K562 (cell line): ENCODE measurements at regions not wholly inside any gene's neighbourhood (a gene's known extent, or its start where the extent isn't known, plus 50 kb on each side); places are given as distances from the start of the nearest gene placed in this dataset.
A peak's percentile ranks its signal among the peaks of the same experiment; 100 is the strongest.
"Not testable (repeated sequence)": the region's sequence is repeated elsewhere in the genome, so short reads cannot be mapped to it uniquely, and the experiment has no call there.

Experiments used
- ATAC-seq: fragments of 200-7000 bp; cut with Tn5 transposase; 3 replicates; pipeline ENCODE4 v1.9.1; 2020; ENCODE audit warnings: moderate library complexity
- BruUV-seq: library from RNA; stranded (reverse); fragments of 400-500 nt; replicated peaks from 2 replicates; lab custom pipeline; 2021; lab: Mats Ljungman, UMichigan
- CTCF ChIA-PET: fragments of 300-600 bp; formaldehyde crosslinking; extraction: SDS; loops from one replicate; lab custom pipeline; 2021; ENCODE audit warnings: low intra/inter-chr PET ratio; lab: Yijun Ruan, JAX
- POLR2A ChIA-PET: fragments of 300-600, 350-650 bp; sonication (Branson Sonifier 250); formaldehyde crosslinking; extraction: SDS; loops from one replicate; lab custom pipeline; 2021; ENCODE audit warnings: antibody characterized with exemption, inconsistent platforms; lab: Yijun Ruan, JAX
- DNase-seq, 4 experiments: peaks; one replicate each; pipeline versions ENCODE4 v3.0.0 to v3.0.0-alpha.2; 2011 to 2018; ENCODE audit warnings: low spot score in 3 of 4, mixed read lengths in 3 of 4; ENCODE audit errors: extremely low read depth in 1 of 4
- FAIRE-seq: peaks from 2 replicates; lab custom pipeline; 2011; peaks lifted over from hg19 to GRCh38; lab: Jason Lieb, UNC
- H2AFZ ChIP-seq: 2 replicates; pipeline ENCODE4 v1.6.0; 2011; ENCODE audit warnings: low read depth, low read length, control low read depth, inconsistent platforms
- H3K27ac ChIP-seq: fragments of 200-600 bp; 3 replicates; pipeline ENCODE4 v1.8.0; 2011; ENCODE audit warnings: low read depth, mild to moderate bottlenecking, control low read depth, inconsistent platforms, low read length, moderate library complexity, mixed read lengths; ENCODE audit errors: extremely low read depth
- H3K27me3 ChIP-seq, 2 experiments: fragments of 300-600 bp in 1 of 2; 2 replicates in 1 of 2; 3 replicates in 1 of 2; pipeline versions ENCODE4 v1.6.0 to v1.8.0; 2011; ENCODE audit warnings: inconsistent platforms in 2 of 2, low read length in 2 of 2, mild to moderate bottlenecking in 1 of 2, mixed read lengths in 1 of 2, moderate library complexity in 1 of 2; ENCODE audit not compliant: control insufficient read depth in 2 of 2, insufficient read depth in 2 of 2
- H3K36me3 ChIP-seq: fragments of 300-600 bp; 3 replicates; pipeline ENCODE4 v1.8.0; 2011; ENCODE audit warnings: mild to moderate bottlenecking, low read length, inconsistent platforms; ENCODE audit not compliant: control insufficient read depth, insufficient read depth
- H3K4me1 ChIP-seq, 2 experiments: fragments of 200-600 bp in 1 of 2; replicated peaks in 1 of 2; 2 replicates in 1 of 2; 3 replicates in 1 of 2; pipeline versions ENCODE4 v1.5.1 to v1.8.0; 2011; ENCODE audit warnings: inconsistent platforms in 2 of 2, low read length in 2 of 2, mild to moderate bottlenecking in 1 of 2, mixed read lengths in 1 of 2, moderate library complexity in 1 of 2; ENCODE audit not compliant: control insufficient read depth in 2 of 2, insufficient read depth in 2 of 2
- H3K4me2 ChIP-seq: 2 replicates; pipeline ENCODE4 v1.6.1; 2011; ENCODE audit warnings: low read length, control low read depth, inconsistent platforms, mixed read lengths; ENCODE audit not compliant: insufficient read depth
- H3K4me3 ChIP-seq: fragments of 200-600 bp; sonication (generic), shearing (Covaris generic); 2 replicates; pipeline ENCODE4 v1.5.1; 2016; ENCODE audit warnings: control low read depth, inconsistent platforms
- H3K79me2 ChIP-seq: fragments of 200-600 bp; 3 replicates; pipeline ENCODE4 v1.8.0; 2011; ENCODE audit warnings: low read length, inconsistent platforms; ENCODE audit not compliant: control insufficient read depth, insufficient read depth
- H3K9ac ChIP-seq, 2 experiments: 2 replicates each; pipeline versions ENCODE4 v1.6.0 to v1.6.1; 2011; ENCODE audit warnings: low read depth in 2 of 2, low read length in 2 of 2, control low read depth in 1 of 2, inconsistent platforms in 1 of 2, mild to moderate bottlenecking in 1 of 2, mixed read lengths in 1 of 2; ENCODE audit not compliant: insufficient read depth in 1 of 2
- H3K9me1 ChIP-seq: one replicate; pipeline ENCODE4 v1.6.0; 2011; ENCODE audit warnings: inconsistent platforms, mild to moderate bottlenecking, low read length, moderate library complexity; ENCODE audit not compliant: control insufficient read depth, insufficient read depth
- H3K9me3 ChIP-seq: replicated peaks from 2 replicates; pipeline ENCODE4 v1.5.1; 2011; ENCODE audit warnings: low read depth, low read length, inconsistent platforms; ENCODE audit not compliant: control insufficient read depth, insufficient read depth
- H4K20me1 ChIP-seq: replicated peaks from 2 replicates; pipeline ENCODE4 v1.6.1; 2011; ENCODE audit warnings: low read length, inconsistent platforms, mixed read lengths; ENCODE audit not compliant: control insufficient read depth, insufficient read depth
- BCOR ChIP-seq: fragments of 450-650 bp; IDR thresholded peaks from 2 replicates; pipeline ENCODE4 v1.6.1; 2016
- HOXB6 ChIP-seq: fragments of 250-450 bp; sonication (Bioruptor Pico); IDR thresholded peaks from 2 replicates; pipeline ENCODE4 v1.5.1; 2022; ENCODE audit warnings: mild to moderate bottlenecking, borderline replicate concordance
- HSF4 ChIP-seq: fragments of 250-450 bp; sonication (Bioruptor Pico); IDR thresholded peaks from 2 replicates; pipeline ENCODE4 v2.1.2; 2022; ENCODE audit warnings: mild to moderate bottlenecking, moderate library complexity, borderline replicate concordance
- KDM1A ChIP-seq, 2 experiments: fragments of 450-650 bp; IDR thresholded peaks; 2 replicates each; pipeline ENCODE4 v1.6.1; 2016; ENCODE audit warnings: mild to moderate bottlenecking in 2 of 2
- KLF13 ChIP-seq: fragments of 450-650 bp; IDR thresholded peaks from 2 replicates; pipeline ENCODE4 v1.6.1; 2016; ENCODE audit warnings: missing genetic modification characterization, low read depth, mild to moderate bottlenecking, missing compliant biosample characterization, moderate library complexity, borderline replicate concordance
- PHF8 ChIP-seq: fragments of 200-600 bp; sonication (generic); IDR thresholded peaks from 2 replicates; pipeline ENCODE4 v1.6.1; 2012; ENCODE audit warnings: mixed run types, mild to moderate bottlenecking, inconsistent platforms, low read length, moderate library complexity, borderline replicate concordance
- PYGO2 ChIP-seq: fragments of 450-650 bp; IDR thresholded peaks from 2 replicates; pipeline ENCODE4 v1.6.1; 2016; ENCODE audit warnings: mild to moderate bottlenecking, missing genetic modification characterization, moderate library complexity, missing compliant biosample characterization
- ZNF146 ChIP-seq: IDR thresholded peaks from one replicate; pipeline ENCODE4 v1.6.1; 2018; ENCODE audit warnings: missing compliant biosample characterization; ENCODE audit not compliant: unreplicated experiment
- ZNF197 ChIP-seq: fragments of 200-800 bp; sonication (Bioruptor generic); IDR thresholded peaks from 2 replicates; pipeline ENCODE4 v1.6.1; 2016; ENCODE audit warnings: low read depth, missing genetic modification characterization, missing compliant biosample characterization
- WGBS: fragments of 100-300 bp; shearing (Covaris generic); methylation state at CpG from one replicate; pipeline ENCODE4 v1.1.6; 2016; ENCODE audit warnings: low coverage, mixed read lengths; ENCODE audit not compliant: insufficient coverage; ENCODE audit errors: missing lambda C conversion rate; 5-methylcytosine and 5-hydroxymethylcytosine counted together
- in situ Hi-C: fragments of 300-500 bp; cut with MboI; formaldehyde crosslinking; loops from 4 replicates; pipeline ENCODE4 v1.15.0; 2018; ENCODE audit warnings: inconsistent platforms, mixed read lengths
- intact Hi-C: fragments of 100-400 bp; cut with micrococcal nuclease; formaldehyde crosslinking; loops from 2 replicates; pipeline ENCODE4 v1.14.2; 2022
- TF ChIP-seq, protein P1 (sequence below), 2 experiments: IDR thresholded peaks; 2 replicates each; pipeline ENCODE4 v1.6.1; 2012; ENCODE audit warnings: improper control_type of control experiment in 2 of 2, low read depth in 2 of 2, low read length in 2 of 2, borderline replicate concordance in 1 of 2

DNA sequence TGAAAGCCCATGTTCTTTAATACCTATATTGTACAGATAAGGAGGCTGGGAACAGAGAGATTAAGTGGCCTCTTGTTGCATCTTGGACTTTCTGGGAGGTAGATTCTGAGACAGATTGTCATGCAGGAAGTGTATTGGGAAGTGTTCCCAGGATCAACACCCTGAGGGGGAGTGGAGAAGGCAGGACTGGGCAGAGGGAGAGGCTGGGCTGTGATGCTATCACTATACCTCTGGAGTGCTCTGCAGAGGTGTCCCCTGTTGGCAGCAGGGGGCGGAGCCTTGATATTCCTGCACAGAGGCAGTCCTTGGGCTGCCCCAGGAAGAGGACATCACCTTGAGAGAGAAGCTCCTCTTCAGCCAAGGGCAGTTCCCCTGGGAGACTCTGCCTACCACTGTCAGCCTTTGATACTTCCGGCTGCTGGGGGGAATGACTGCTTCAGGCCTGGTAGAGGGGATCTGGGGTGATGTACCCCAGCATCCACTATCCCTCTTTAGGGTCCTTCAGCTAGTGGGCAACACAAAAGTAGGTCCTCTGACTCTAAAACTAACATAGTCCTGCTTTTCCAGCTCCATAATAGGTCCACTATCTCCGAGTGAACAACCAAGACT, 97.4 kb upstream of the RNU6-1 start (continued):
- TF ChIP-seq HSF4 (CRISPR knock-in tag) (no peak), HOXB6 (CRISPR knock-in tag) (no peak), KLF13 (no peak), PYGO2 (tag) (no peak), PHF8 (no peak), ZNF197 (no peak)
- TF ChIP-seq, protein P1, sequence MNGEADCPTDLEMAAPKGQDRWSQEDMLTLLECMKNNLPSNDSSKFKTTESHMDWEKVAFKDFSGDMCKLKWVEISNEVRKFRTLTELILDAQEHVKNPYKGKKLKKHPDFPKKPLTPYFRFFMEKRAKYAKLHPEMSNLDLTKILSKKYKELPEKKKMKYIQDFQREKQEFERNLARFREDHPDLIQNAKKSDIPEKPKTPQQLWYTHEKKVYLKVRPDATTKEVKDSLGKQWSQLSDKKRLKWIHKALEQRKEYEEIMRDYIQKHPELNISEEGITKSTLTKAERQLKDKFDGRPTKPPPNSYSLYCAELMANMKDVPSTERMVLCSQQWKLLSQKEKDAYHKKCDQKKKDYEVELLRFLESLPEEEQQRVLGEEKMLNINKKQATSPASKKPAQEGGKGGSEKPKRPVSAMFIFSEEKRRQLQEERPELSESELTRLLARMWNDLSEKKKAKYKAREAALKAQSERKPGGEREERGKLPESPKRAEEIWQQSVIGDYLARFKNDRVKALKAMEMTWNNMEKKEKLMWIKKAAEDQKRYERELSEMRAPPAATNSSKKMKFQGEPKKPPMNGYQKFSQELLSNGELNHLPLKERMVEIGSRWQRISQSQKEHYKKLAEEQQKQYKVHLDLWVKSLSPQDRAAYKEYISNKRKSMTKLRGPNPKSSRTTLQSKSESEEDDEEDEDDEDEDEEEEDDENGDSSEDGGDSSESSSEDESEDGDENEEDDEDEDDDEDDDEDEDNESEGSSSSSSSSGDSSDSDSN (IDR thresholded peaks at IDR 0.05; ENCODE audit: borderline replicate concordance in 1 of 2, low read depth in 2 of 2, low read length in 2 of 2) = no peak

- POLR2A ChIA-PET, H3K9me1 ChIP-seq, H3K27ac ChIP-seq, H3K9ac ChIP-seq, in situ Hi-C loops, H2AFZ ChIP-seq, DNase-seq, H3K79me2 ChIP-seq, BruUV-seq, H3K36me3 ChIP-seq, ATAC-seq, H4K20me1 ChIP-seq, H3K4me2 ChIP-seq, H3K4me1 ChIP-seq, H3K27me3 ChIP-seq, H3K4me3 ChIP-seq, FAIRE-seq, H3K9me3 ChIP-seq: not testable (repeated sequence)
- intact Hi-C loops = loop anchor here (5.0 kb wide), 1 partner anchor 77 kb away; no protein-coding TSS in a partner anchor
- 87% methylated on average over 4 of the region's 5 CpGs for WGBS
- TF ChIP-seq BCOR (peak; percentile 59; the same call in 1 of the 2 replicates), ZNF146 (CRISPR knock-in tag) (peak; percentile 73), KDM1A (IDR thresholded peaks at IDR 0.05) (0 out of 4 replicates have a peak, but pooled peaks have one; percentile 12 to 34)
- CTCF ChIA-PET = interaction anchor here (0.6 kb wide), 1 partner anchor 77 kb away, joined by 3 read pairs; no protein-coding TSS in a partner anchor
Measured at GRCh38 chr15:67939179-67939578, 99.3 kb upstream of the RNU6-1 start.
